ENCODE measurements at regions not wholly inside any gene's neighbourhood (a gene's known extent, or its start where the extent isn't known, plus 50 kb on each side); places are given as distances from the start of the nearest gene placed in this dataset.

- H3K9me3 ChIP-seq (ENCODE audit: control extremely low read depth in 1 of 3, control insufficient read depth in 2 of 3, insufficient read depth in 1 of 3, low read length in 2 of 3), result peaks cover 0 to 15% (median 0%) of the 10 kb centered on the region in 3 donors
- no peak for TF ChIP-seq EZH2 (IDR thresholded peaks at IDR 0.05; ENCODE audit: borderline replicate concordance, insufficient read depth, low read depth, low read length, poor library complexity, severe bottlenecking)
- TF ChIP-seq, protein P1, sequence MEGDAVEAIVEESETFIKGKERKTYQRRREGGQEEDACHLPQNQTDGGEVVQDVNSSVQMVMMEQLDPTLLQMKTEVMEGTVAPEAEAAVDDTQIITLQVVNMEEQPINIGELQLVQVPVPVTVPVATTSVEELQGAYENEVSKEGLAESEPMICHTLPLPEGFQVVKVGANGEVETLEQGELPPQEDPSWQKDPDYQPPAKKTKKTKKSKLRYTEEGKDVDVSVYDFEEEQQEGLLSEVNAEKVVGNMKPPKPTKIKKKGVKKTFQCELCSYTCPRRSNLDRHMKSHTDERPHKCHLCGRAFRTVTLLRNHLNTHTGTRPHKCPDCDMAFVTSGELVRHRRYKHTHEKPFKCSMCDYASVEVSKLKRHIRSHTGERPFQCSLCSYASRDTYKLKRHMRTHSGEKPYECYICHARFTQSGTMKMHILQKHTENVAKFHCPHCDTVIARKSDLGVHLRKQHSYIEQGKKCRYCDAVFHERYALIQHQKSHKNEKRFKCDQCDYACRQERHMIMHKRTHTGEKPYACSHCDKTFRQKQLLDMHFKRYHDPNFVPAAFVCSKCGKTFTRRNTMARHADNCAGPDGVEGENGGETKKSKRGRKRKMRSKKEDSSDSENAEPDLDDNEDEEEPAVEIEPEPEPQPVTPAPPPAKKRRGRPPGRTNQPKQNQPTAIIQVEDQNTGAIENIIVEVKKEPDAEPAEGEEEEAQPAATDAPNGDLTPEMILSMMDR (IDR thresholded peaks at IDR 0.05), result no peak
- Mint-ChIP-seq H3K4me3 (no peak overlapping the region), H3K27me3 (no peaks in the 10 kb centered on the region), H3K9me3 (ENCODE audit: insufficient read depth) (no peaks in the 10 kb centered on the region), H3K4me1 (peaks cover 4% of the 10 kb centered on the region), H3K27ac (no peak overlapping the region)
- intact Hi-C loops (cut with micrococcal nuclease), result no loop called here
- POLR2A ChIA-PET, result no interaction called here
- H3K79me2 ChIP-seq (ENCODE audit: control insufficient read depth, insufficient read depth, low read length), result no peaks in the 10 kb centered on the region
- DNase-seq (no peak), ATAC-seq (ENCODE audit: low read depth) (no peak)
- H3K27ac ChIP-seq (ENCODE audit: low read length in 2 of 2), result no peak overlapping the region
- H2AFZ ChIP-seq (ENCODE audit: insufficient read depth, low read depth, low read length, poor library complexity, severe bottlenecking), result no peak overlapping the region
- H3K4me3 ChIP-seq (ENCODE audit: control extremely low read depth in 1 of 5, extremely low read depth in 1 of 5, insufficient read depth in 1 of 5, low read depth in 2 of 5, low read length in 4 of 5), result no peak overlapping the region
- H4K20me1 ChIP-seq (ENCODE audit: control insufficient read depth, insufficient read depth, low read length, poor library complexity, severe bottlenecking), result no peaks in the 10 kb centered on the region
- H3K4me1 ChIP-seq (ENCODE audit: control insufficient read depth in 2 of 2, insufficient read depth in 2 of 2, low read length in 2 of 2), result no peaks in the 10 kb centered on the region
- no peaks in the 10 kb centered on the region for H3K27me3 ChIP-seq (replicated peaks in 1 of 4; ENCODE audit: control extremely low read depth in 1 of 4, control insufficient read depth in 3 of 4, insufficient read depth in 4 of 4, low read length in 3 of 4)
- H3K9ac ChIP-seq (ENCODE audit: low read length), result no peak overlapping the region
- no peak overlapping the region for H3K4me2 ChIP-seq (replicated peaks; ENCODE audit: low read depth, low read length, poor library complexity, severe bottlenecking)
- WGBS (ENCODE audit: insufficient coverage), result 100% methylated on average over 3 of the region's 6 CpGs
- no peaks in the 10 kb centered on the region for H3K36me3 ChIP-seq (replicated peaks in 1 of 2; ENCODE audit: control extremely low read depth in 1 of 2, control insufficient read depth in 1 of 2, extremely low read depth in 1 of 2, insufficient read depth in 2 of 2, low read length in 1 of 2)
- CTCF ChIA-PET, result no interaction called here
Observed at GRCh38 chr2:6498841-6499240, 366.9 kb downstream of the CMPK2 start.

GRCh38 chr2:6499691-6500090 lies 366.0 kb downstream of the CMPK2 start:
- H3K4me1 ChIP-seq (ENCODE audit: control insufficient read depth in 2 of 2, insufficient read depth in 2 of 2, low read length in 2 of 2), result no peaks in the 10 kb centered on the region
- no peak overlapping the region for H3K27ac ChIP-seq (ENCODE audit: low read length in 2 of 2)
- ATAC-seq (ENCODE audit: low read depth), result no peak
- Mint-ChIP-seq H3K27me3 (no peaks in the 10 kb centered on the region), H3K9me3 (ENCODE audit: insufficient read depth) (no peaks in the 10 kb centered on the region), H3K4me1 (peaks cover 4% of the 10 kb centered on the region), H3K27ac (no peak overlapping the region), H3K4me3 (no peak overlapping the region)
- no peaks in the 10 kb centered on the region for H3K79me2 ChIP-seq (ENCODE audit: control insufficient read depth, insufficient read depth, low read length)
- H3K9me3 ChIP-seq (ENCODE audit: control extremely low read depth in 1 of 3, control insufficient read depth in 2 of 3, insufficient read depth in 1 of 3, low read length in 2 of 3), result peaks cover 0 to 15% (median 0%) of the 10 kb centered on the region in 3 donors
- intact Hi-C loops (cut with micrococcal nuclease), result no loop called here
- no peaks in the 10 kb centered on the region for H3K36me3 ChIP-seq (replicated peaks in 1 of 2; ENCODE audit: control extremely low read depth in 1 of 2, control insufficient read depth in 1 of 2, extremely low read depth in 1 of 2, insufficient read depth in 2 of 2, low read length in 1 of 2)
- no peak overlapping the region for H3K4me2 ChIP-seq (replicated peaks; ENCODE audit: low read depth, low read length, poor library complexity, severe bottlenecking)
- H4K20me1 ChIP-seq (ENCODE audit: control insufficient read depth, insufficient read depth, low read length, poor library complexity, severe bottlenecking), result no peaks in the 10 kb centered on the region
- CTCF ChIA-PET, result no interaction called here
- no peak overlapping the region for H2AFZ ChIP-seq (ENCODE audit: insufficient read depth, low read depth, low read length, poor library complexity, severe bottlenecking)
- no peak overlapping the region for H3K4me3 ChIP-seq (ENCODE audit: control extremely low read depth in 1 of 5, extremely low read depth in 1 of 5, insufficient read depth in 1 of 5, low read depth in 2 of 5, low read length in 4 of 5)
- 93% methylated on average over 2 of the region's 2 CpGs for WGBS (ENCODE audit: insufficient coverage)
- POLR2A ChIA-PET, result no interaction called here
- no peak overlapping the region for H3K9ac ChIP-seq (ENCODE audit: low read length)
- no peak for DNase-seq
- TF ChIP-seq, protein P1 (IDR thresholded peaks at IDR 0.05), result no peak
- no peak for TF ChIP-seq EZH2 (IDR thresholded peaks at IDR 0.05; ENCODE audit: borderline replicate concordance, insufficient read depth, low read depth, low read length, poor library complexity, severe bottlenecking)
- no peaks in the 10 kb centered on the region for H3K27me3 ChIP-seq (replicated peaks in 1 of 4; ENCODE audit: control extremely low read depth in 1 of 4, control insufficient read depth in 3 of 4, insufficient read depth in 4 of 4, low read length in 3 of 4)

Data from B cell (primary cell).